CD4-positive, alpha-beta T cell (primary cell): ENCODE measurements at regions not wholly inside any gene's neighbourhood (a gene's known extent, or its start where the extent isn't known, plus 50 kb on each side); places are given as distances from the start of the nearest gene placed in this dataset.

Experiments
- ATAC-seq: fragments of 200-7000 bp; cut with Tn5 transposase; one replicate; pipeline ENCODE4 v1.10.0; 2022; ENCODE audit warnings: mild to moderate bottlenecking; ENCODE audit not compliant: poor library complexity
- CTCF ChIA-PET: fragments of 350-600 bp; sonication (Branson Sonifier 250); formaldehyde crosslinking; loops from one replicate; lab custom pipeline; 2021; ENCODE audit warnings: antibody characterized with exemption, inconsistent platforms; lab: Charles Lee
- POLR2A ChIA-PET: fragments of 350-600 bp; sonication (Branson Sonifier 250); formaldehyde crosslinking; loops from one replicate; lab custom pipeline; 2021; ENCODE audit warnings: antibody characterized with exemption, inconsistent platforms; lab: Charles Lee
- DNase-seq, 14 experiments: peaks; one replicate each; pipeline ENCODE4 v3.0.0-alpha.2; 2013 to 2020; ENCODE audit warnings: mixed read lengths in 2 of 14
- H3K27ac ChIP-seq, 2 donors: one replicate each; pipeline versions ENCODE4 v1.5.1 to v1.7.0; 2013; ENCODE audit warnings: low read length in 2 of 2, low read depth in 1 of 2, mild to moderate bottlenecking in 1 of 2
- H3K27me3 ChIP-seq, 2 experiments: 1 replicate in 1 of 2; 2 replicates in 1 of 2; pipeline versions ENCODE4 v1.6.1 to v1.7.0; 2013; ENCODE audit warnings: low read length in 2 of 2, control low read depth in 1 of 2, mild to moderate bottlenecking in 1 of 2, moderate library complexity in 1 of 2; ENCODE audit not compliant: insufficient read depth in 2 of 2, control insufficient read depth in 1 of 2
- H3K36me3 ChIP-seq: one replicate; pipeline ENCODE4 v1.6.1; 2013; ENCODE audit warnings: low read length, control low read depth; ENCODE audit not compliant: insufficient read depth
- H3K4me1 ChIP-seq: one replicate; pipeline ENCODE4 v1.6.1; 2013; ENCODE audit warnings: low read length, control low read depth; ENCODE audit not compliant: insufficient read depth
- H3K4me3 ChIP-seq: one replicate; pipeline ENCODE4 v1.5.1; 2013; ENCODE audit warnings: mild to moderate bottlenecking, low read length, moderate library complexity
- H3K9me3 ChIP-seq, 2 experiments: 1 replicate in 1 of 2; 2 replicates in 1 of 2; pipeline versions ENCODE4 v1.6.1 to v1.7.0; 2013; ENCODE audit warnings: low read length in 2 of 2, mild to moderate bottlenecking in 2 of 2, control low read depth in 1 of 2, moderate library complexity in 1 of 2; ENCODE audit not compliant: control insufficient read depth in 1 of 2, insufficient read depth in 1 of 2
- H3K27ac Mint-ChIP-seq: one replicate; pipeline ENCODE4 v1.8.0; 2020; ENCODE audit warnings: mixed read lengths
- H3K27me3 Mint-ChIP-seq: one replicate; pipeline ENCODE4 v1.8.0; 2021; ENCODE audit warnings: mixed read lengths
- H3K36me3 Mint-ChIP-seq: one replicate; pipeline ENCODE4 v1.8.0; 2021; ENCODE audit warnings: low read depth, mixed read lengths
- H3K4me1 Mint-ChIP-seq: one replicate; pipeline ENCODE4 v1.8.0; 2021; ENCODE audit warnings: low read depth, mixed read lengths
- H3K4me3 Mint-ChIP-seq: one replicate; pipeline ENCODE4 v1.8.0; 2020; ENCODE audit warnings: mild to moderate bottlenecking, mixed read lengths
- H3K9me3 Mint-ChIP-seq: one replicate; pipeline ENCODE4 v1.8.0; 2020; ENCODE audit warnings: mixed read lengths
- intact Hi-C, 2 experiments: fragments of 100-400 bp; cut with DNase I in 1 of 2; cut with micrococcal nuclease in 1 of 2; formaldehyde crosslinking; loops; one replicate each; pipeline versions ENCODE4 v1.15.1 to v1.9.0; 2023 to 2025; cut with DNase I, micrococcal nuclease
- TF ChIP-seq, protein P1 (sequence below): fragments of 200-600 bp; IDR thresholded peaks from one replicate; pipeline ENCODE4 v1.8.0; 2022; ENCODE audit warnings: antibody characterized with exemption, mild to moderate bottlenecking

DNA sequence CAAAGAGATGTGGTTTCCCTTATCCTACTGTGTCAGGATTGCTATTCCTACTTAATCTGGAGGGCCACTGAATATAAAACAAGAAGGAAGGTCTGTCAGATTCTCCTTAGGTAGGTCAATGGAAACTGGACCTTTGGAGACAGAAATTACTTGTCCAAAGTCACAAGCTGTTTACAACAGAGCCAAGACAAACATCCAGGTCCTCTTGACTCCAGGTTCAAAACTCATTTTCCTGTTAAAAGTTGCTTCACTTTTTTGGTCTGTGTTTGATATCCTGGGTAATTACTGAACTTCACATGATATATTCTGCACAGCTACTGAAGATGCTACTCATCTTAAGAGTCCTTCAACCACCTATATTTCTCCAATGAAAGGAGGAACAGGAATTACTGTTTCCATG lies 81.2 kb upstream of the ARHGAP32 start:
- ChIA-PET POLR2A (interaction anchor here (1.2 kb wide), 1 partner anchor 27 kb away, joined by 3 read pairs; no protein-coding TSS in a partner anchor), CTCF (no interaction called here)
- no peaks in the 10 kb centered on the region for H3K36me3 ChIP-seq
- H3K9me3 Mint-ChIP-seq: no peaks in the 10 kb centered on the region
- ATAC-seq (no peak), DNase-seq (no peak)
- H3K9me3 ChIP-seq: peaks cover 0 to 3% of the 10 kb centered on the region in 2 experiments
- no peak overlapping the region for H3K4me3 Mint-ChIP-seq
- H3K27me3 ChIP-seq: peaks cover 8 to 15% of the 10 kb centered on the region in 2 experiments
- H3K36me3 Mint-ChIP-seq: no peaks in the 10 kb centered on the region
- H3K4me1 ChIP-seq: peaks cover 3% of the 10 kb centered on the region
- TF ChIP-seq, protein P1, sequence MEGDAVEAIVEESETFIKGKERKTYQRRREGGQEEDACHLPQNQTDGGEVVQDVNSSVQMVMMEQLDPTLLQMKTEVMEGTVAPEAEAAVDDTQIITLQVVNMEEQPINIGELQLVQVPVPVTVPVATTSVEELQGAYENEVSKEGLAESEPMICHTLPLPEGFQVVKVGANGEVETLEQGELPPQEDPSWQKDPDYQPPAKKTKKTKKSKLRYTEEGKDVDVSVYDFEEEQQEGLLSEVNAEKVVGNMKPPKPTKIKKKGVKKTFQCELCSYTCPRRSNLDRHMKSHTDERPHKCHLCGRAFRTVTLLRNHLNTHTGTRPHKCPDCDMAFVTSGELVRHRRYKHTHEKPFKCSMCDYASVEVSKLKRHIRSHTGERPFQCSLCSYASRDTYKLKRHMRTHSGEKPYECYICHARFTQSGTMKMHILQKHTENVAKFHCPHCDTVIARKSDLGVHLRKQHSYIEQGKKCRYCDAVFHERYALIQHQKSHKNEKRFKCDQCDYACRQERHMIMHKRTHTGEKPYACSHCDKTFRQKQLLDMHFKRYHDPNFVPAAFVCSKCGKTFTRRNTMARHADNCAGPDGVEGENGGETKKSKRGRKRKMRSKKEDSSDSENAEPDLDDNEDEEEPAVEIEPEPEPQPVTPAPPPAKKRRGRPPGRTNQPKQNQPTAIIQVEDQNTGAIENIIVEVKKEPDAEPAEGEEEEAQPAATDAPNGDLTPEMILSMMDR: no peak
- no peak overlapping the region for H3K4me3 ChIP-seq
- H3K27me3 Mint-ChIP-seq: peaks cover 17% of the 10 kb centered on the region
- no peak overlapping the region for H3K27ac Mint-ChIP-seq
- peaks cover 43% of the 10 kb centered on the region for H3K4me1 Mint-ChIP-seq
- no peak overlapping the region for H3K27ac ChIP-seq
- intact Hi-C loops: no loop called here

DNA sequence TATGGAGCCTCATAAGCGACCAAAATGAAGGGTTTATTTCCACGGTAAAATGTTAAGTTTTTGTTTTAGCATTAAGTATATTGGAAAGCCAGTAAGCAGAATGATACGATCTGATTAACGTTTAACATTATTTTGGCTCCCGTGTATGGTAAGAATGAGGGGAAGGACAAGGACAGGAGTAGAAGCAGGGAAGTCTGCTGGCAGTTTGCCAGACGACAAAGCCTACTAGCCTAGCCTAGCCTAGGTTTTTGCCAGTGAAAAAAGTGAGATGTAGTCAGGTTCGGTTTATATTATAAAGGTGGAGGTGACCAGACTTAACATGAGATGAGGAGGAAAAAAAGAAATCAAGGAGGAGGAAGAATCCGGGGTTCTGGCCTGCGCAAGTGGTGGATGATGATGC lies 78.9 kb upstream of the ARHGAP32 start:
- ATAC-seq (no peak), DNase-seq (no peak)
- Histone ChIP-seq H3K4me1 (peaks cover 3% of the 10 kb centered on the region), H3K36me3 (no peaks in the 10 kb centered on the region), H3K4me3 (no peak overlapping the region), H3K27ac (no peak overlapping the region), H3K9me3 (peaks cover 0 to 3% of the 10 kb centered on the region in 2 experiments), H3K27me3 (peaks cover 4% of the 10 kb centered on the region in 2 experiments)
- no peaks in the 10 kb centered on the region for H3K27me3 Mint-ChIP-seq
- CTCF ChIA-PET: no interaction called here
- intact Hi-C loops: no loop called here
- no peak overlapping the region for H3K4me3 Mint-ChIP-seq
- no peak overlapping the region for H3K27ac Mint-ChIP-seq
- peaks cover 37% of the 10 kb centered on the region for H3K4me1 Mint-ChIP-seq
- TF ChIP-seq, protein P1: no peak
- POLR2A ChIA-PET: no interaction called here
- H3K9me3 Mint-ChIP-seq: no peaks in the 10 kb centered on the region
- H3K36me3 Mint-ChIP-seq: no peaks in the 10 kb centered on the region

DNA sequence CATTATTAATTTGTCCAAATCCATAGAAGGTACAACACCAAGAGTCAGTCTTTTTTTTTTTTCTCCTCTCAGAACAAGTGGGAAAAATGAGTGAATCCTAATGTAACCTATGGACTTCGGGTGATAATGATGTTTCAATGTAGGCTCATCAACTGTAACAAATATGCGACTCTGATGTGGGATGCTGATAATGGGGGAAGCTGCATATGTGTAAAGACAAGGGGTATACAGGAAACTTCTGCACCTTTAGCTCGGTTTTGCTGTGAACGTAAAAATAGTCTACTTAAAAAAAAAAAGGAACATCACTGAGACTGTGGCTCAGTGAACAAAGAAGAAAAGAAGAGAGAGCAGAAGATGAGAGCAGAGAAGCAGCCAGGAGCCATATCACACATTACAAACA lies 78.3 kb upstream of the ARHGAP32 start:
- Mint-ChIP-seq H3K4me1 (peaks cover 37% of the 10 kb centered on the region), H3K27me3 (no peaks in the 10 kb centered on the region), H3K4me3 (no peak overlapping the region), H3K27ac (peak overlapping the region; percentile 1), H3K9me3 (no peaks in the 10 kb centered on the region), H3K36me3 (no peaks in the 10 kb centered on the region)
- no peak for DNase-seq
- peaks cover 0 to 4% of the 10 kb centered on the region in 2 experiments for H3K27me3 ChIP-seq
- no peak overlapping the region for H3K4me3 ChIP-seq
- intact Hi-C loops: no loop called here
- H3K9me3 ChIP-seq: peaks cover 0 to 3% of the 10 kb centered on the region in 2 experiments
- no peak overlapping the region for H3K27ac ChIP-seq
- H3K4me1 ChIP-seq: peaks cover 3% of the 10 kb centered on the region
- H3K36me3 ChIP-seq: no peaks in the 10 kb centered on the region
- ChIA-PET CTCF (no interaction called here), POLR2A (no interaction called here)
- TF ChIP-seq, protein P1: no peak
- no peak for ATAC-seq
